CD4-positive, alpha-beta T cell treated with Interleukin-6 at 100 ng/mL for 8 hours (primary cell): ENCODE measurements at regions not wholly inside any gene's neighbourhood (a gene's known extent, or its start where the extent isn't known, plus 50 kb on each side); places are given as distances from the start of the nearest gene placed in this dataset.

ENCODE experiments used
- DNase-seq: peaks from one replicate; pipeline ENCODE4 v3.0.0-alpha.2; 2020; ENCODE audit warnings: mixed read lengths, low spot score

- DNase-seq = peak; percentile 57
Observed at GRCh38 chr1:168386949-168387586, 106.4 kb downstream of the TBX19 start.

GRCh38 chr1:168386492-168386891 lies 105.8 kb downstream of the TBX19 start:
- no peak for DNase-seq

GRCh38 chr1:168381850-168382249 lies 101.2 kb downstream of the TBX19 start:
- no peak for DNase-seq

GRCh38 chr1:168380945-168381344 lies 100.3 kb downstream of the TBX19 start:
- DNase-seq = no peak

GRCh38 chr1:168379104-168379860 lies 98.6 kb downstream of the TBX19 start:
- DNase-seq = no peak

DNA sequence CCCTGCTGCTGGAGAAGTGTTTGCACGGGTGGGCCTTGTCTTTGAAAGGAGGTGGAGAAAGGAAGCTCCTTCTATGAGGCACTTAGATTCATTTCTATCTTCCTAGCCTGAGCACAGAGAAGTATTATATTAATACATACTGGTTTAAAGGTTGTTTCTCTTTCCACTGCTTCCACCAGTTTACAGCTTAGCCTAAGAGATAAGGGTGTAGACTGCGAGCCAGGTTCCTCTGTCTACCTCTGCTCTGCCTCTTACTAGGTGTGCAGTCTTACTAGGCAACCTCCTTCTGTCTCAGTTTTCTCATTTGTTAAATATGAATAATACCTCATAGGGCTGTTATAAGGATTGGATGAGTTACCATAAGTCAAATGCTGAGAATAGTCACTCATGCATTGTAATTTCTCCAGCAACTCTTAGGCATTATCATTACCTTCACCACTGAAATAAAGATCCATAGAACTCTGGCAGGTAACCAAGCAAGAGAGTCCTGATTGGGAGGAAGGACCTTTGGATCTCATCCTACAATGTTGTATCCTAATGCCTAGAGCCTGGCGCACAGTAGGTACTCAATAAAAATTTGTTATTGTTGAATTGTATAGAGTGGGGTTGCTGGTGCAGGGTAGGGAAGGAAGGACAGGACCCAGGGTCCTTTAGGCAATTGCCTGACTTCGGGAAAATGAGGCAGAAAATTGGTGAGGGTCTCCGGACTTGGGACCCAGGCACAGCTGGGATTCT lies 95.1 kb downstream of the TBX19 start:
- no peak for DNase-seq

DNA sequence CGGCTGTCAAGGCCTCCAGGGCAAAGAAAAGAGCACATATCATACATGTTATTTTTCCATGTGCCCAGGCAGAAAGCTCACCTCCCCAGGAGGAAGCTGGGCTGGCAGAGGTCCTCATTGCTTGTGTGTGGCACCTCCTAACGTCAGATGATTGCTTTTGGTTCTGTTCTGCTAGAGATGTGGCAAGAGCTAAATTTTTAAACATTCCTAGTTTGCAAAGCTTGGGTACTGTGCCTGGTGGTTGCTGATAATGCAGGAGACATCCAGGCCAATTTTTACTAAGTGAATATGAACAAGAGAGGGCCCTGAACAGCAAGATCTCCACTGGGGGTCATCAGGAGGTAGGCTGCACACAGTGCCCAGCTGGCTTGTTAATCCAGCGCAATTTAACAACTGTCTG lies 93.9 kb downstream of the TBX19 start:
- no peak for DNase-seq

GRCh38 chr1:168373869-168374268 lies 93.2 kb downstream of the TBX19 start:
- no peak for DNase-seq

DNA sequence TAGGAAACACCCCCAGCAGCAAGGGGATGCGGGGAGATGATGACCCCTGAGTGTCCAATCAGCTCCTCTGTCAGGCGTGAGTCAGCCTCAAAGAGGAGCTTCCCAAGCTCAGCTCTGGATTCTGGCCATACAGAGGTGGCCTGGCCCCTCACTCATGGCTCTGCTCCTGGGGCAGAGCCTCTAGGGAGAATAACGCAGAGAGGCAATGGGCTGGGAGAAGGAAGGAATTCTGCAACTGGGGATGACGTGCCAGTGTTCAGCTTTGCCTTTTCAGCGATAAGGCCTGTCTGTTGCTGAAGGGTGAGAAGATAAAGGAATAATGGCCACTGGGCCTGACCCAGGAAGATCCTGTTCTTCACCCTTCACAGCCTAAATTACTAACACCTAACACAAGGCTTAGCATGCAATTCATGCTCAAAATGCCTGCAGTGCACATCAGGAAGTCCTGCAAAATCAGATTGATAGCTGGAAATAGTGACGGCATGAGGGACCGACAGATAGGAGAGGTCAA lies 92.2 kb downstream of the TBX19 start:
- no peak for DNase-seq

DNA sequence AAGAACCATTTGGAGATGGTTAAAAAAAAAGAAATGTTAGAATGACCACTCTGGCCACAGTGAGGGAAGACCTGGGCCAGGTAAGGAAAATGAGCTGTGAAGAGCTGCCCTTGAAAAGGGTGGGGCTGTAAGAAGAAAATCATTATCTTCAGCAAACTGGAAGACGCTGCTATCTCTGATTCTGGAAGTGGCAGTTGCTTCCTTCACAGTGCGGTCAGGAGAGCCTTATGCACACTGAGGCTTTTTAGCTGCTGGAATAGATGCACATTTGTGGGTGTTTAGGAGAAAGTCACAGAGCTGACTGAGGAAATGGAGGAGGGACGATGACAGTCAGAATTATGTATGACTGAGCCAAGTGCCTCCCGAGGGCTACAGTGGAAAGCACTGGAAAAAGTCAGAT lies 91.6 kb downstream of the TBX19 start:
- DNase-seq = no peak

DNA sequence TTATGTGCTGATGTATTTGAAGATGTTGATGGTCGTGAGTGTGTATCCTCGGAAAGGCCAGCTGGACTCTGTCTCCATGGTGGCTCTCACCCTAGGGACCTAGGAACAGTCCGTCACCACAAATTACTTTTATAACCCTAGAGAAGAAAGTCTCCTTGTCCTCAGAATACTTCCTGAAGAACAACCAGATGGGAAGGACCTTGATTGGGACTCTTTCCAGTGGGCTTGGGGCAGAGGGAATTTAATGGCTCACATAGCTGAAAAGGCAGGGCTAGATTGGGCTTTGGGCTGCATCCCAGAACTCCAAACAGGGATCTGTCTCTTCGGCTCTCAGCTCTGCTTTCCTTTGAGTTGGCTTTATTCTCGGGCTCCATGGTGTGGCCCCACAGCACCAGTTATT lies 90.8 kb downstream of the TBX19 start:
- DNase-seq = no peak

DNA sequence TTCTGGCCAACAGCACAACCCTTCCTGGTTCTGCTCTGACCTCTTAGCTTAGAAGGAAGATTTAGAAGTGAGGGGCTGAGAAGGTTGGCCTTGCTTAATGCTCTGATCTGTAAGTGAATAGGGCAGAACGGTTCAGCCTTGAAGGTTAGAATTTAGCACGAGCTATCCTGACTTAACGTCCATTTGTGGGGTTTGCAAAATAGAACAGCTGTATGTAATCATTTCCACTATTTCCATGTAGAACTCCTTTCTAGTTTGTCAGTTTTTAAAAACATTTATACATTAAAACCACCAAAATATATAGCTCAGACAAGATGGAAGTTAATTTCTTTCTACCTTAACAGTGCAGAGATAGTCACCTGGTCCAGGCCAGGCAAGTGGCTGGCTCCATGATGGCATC lies 89.9 kb downstream of the TBX19 start:
- no peak for DNase-seq

DNA sequence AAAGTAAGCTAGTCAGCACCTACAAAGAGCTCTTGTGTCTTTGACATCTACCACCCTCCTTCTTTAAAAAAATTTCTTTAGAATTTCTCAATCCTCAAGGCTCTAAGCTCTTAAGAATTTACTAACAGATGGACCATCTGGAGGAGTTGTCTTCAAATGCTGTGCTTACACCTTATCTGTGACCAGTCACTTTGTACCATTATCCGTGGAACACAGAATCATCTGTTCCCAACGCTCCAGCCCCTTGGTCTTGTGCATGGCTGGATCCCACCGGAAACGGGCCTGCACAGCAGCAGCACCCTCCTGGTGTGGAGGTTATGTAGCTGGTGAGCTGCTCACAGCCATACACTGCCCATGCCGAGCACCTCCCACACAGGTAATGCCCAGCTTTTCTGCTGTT lies 89.0 kb downstream of the TBX19 start:
- no peak for DNase-seq

- DNase-seq = no peak
Observed at GRCh38 chr1:168368131-168368530, 87.5 kb downstream of the TBX19 start.

DNA sequence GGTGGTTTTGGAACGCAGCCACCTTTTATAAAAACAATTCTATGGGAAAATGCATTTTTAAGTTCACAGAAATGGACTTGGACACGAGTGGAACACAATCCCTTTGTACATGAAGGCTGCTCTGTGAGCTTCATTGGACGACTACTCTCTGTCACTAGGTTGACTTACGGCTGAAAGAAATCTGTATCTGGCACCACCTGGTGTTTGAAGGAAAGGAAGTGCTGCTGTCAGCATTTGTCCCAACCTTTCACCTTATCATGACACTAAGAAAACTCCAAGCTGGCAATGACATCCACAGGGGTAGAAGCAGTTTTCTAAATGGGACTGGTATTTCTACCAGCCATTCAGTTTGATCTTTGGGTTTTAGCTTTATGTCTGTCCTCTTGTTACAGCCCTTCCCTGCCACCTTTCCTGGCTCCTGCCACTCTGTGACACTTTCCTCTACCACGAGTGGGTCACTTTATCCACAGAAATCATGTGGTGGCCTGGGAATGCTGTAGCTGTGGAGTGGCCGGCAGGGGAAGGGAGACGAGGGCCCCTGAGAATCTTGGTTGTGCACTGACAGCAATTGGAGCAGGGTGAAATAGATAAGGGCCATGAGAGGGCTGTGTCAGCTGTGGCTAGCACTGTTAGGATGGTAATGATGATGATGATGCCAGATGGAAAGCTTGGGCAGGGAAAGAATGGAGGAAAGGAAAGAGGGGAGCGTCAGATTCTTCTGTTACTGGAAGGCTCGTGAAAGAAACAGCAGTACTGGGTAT lies 85.2 kb downstream of the TBX19 start:
- DNase-seq = peak; percentile 37
